ENCODE measurements at regions not wholly inside any gene's neighbourhood (a gene's known extent, or its start where the extent isn't known, plus 50 kb on each side); places are given as distances from the start of the nearest gene placed in this dataset.
A peak's percentile ranks its signal among the peaks of the same experiment; 100 is the strongest.

DNA sequence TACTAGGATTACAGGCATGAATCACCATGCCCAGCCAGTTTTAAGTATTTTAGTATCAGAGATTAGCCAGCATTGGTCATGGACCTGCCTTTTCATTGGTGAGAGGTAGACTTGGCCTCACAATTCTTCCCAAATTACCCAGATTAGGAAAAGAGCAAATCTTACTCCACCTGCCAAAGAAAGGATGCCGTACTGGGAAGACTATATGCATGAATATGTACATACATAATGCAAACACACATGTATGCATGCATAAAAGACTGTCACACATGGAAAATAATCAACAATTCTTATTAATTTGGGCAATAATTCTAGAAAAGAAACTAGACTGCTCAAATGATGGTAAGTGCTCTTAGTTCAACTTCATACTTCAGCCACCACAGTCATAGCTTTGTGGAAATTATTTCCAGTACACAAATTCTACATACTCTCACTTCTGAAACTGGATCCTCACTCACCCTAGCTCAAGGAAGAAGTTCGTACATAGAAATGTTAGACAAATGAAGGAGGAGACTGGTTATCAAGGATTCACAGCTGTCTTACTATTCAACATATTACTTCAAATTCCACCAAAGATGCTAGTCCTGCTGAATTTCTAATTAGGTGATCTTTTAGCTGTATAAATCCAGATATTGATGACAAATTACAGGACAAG, 73.7 kb downstream of the MINAR2 start:
- DNase-seq (ENCODE audit: low read depth) = no peak
- no peak for TF ChIP-seq CTCF (conservative IDR thresholded peaks at IDR 0.05; ENCODE audit: low read depth, low read length)
- H3K4me3 ChIP-seq (ENCODE audit: low read depth, low read length) = no peak overlapping the region

GRCh38 chr5:129830288-129830687, 74.0 kb upstream of the CHSY3 start:
- no peak for DNase-seq (ENCODE audit: low read depth)
- TF ChIP-seq CTCF (conservative IDR thresholded peaks at IDR 0.05; ENCODE audit: low read depth, low read length) = no peak
- H3K4me3 ChIP-seq (ENCODE audit: low read depth, low read length) = no peak overlapping the region

GRCh38 chr5:129836321-129836720, 67.9 kb upstream of the CHSY3 start:
- no peak for DNase-seq (ENCODE audit: low read depth)
- no peak for TF ChIP-seq CTCF (conservative IDR thresholded peaks at IDR 0.05; ENCODE audit: low read depth, low read length)
- no peak overlapping the region for H3K4me3 ChIP-seq (ENCODE audit: low read depth, low read length)

- DNase-seq (ENCODE audit: low read depth) = no peak
- TF ChIP-seq CTCF (conservative IDR thresholded peaks at IDR 0.05; ENCODE audit: low read depth, low read length) = no peak
- no peak overlapping the region for H3K4me3 ChIP-seq (ENCODE audit: low read depth, low read length)
These were observed 59.5 kb upstream of the CHSY3 start for GRCh38 chr5:129844764-129845163.

- peak; percentile 86 for DNase-seq (ENCODE audit: low read depth)
- TF ChIP-seq CTCF (conservative IDR thresholded peaks at IDR 0.05; ENCODE audit: low read depth, low read length) = peak; percentile 99
- H3K4me3 ChIP-seq (ENCODE audit: low read depth, low read length) = no peak overlapping the region
These were observed 51.4 kb upstream of the CHSY3 start for GRCh38 chr5:129852747-129853352.

GRCh38 chr5:129853588-129853987, 50.7 kb upstream of the CHSY3 start:
- H3K4me3 ChIP-seq (ENCODE audit: low read depth, low read length) = no peak overlapping the region
- no peak for DNase-seq (ENCODE audit: low read depth)
- TF ChIP-seq CTCF (conservative IDR thresholded peaks at IDR 0.05; ENCODE audit: low read depth, low read length) = no peak

Measured in choroid plexus epithelial cell (primary cell).